CMK (cell line): ENCODE measurements at regions not wholly inside any gene's neighbourhood (a gene's known extent, or its start where the extent isn't known, plus 50 kb on each side); places are given as distances from the start of the nearest gene placed in this dataset.

Source experiments
- DNase-seq: peaks from one replicate; pipeline ENCODE4 v3.0.0-alpha.2; 2010; ENCODE audit warnings: low read depth

GRCh38 chr5:54852007-54852406, 133.4 kb downstream of the ESM1 start:
- DNase-seq = no peak

GRCh38 chr5:54851449-54851848, 133.9 kb downstream of the ESM1 start:
- DNase-seq = no peak

DNA sequence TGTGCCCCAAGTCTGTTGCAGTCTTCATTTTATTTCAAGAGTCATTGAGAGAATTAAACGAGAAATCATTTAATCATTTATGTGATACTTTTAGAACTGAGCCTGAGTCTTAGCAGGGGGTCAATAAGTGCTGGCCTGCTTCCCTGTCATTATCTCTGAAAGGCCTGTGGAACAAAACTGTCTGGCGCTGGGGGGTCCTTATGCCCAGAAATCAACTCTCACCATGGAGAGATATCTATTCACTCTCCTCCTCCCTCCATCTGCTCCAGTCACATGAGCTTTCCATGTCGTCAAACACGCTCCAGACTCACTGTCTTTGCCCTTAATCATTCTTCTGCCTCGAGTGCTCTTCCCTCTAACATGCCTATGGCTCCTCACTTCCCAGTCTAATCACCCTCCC, 136.8 kb downstream of the ESM1 start:
- no peak for DNase-seq

DNA sequence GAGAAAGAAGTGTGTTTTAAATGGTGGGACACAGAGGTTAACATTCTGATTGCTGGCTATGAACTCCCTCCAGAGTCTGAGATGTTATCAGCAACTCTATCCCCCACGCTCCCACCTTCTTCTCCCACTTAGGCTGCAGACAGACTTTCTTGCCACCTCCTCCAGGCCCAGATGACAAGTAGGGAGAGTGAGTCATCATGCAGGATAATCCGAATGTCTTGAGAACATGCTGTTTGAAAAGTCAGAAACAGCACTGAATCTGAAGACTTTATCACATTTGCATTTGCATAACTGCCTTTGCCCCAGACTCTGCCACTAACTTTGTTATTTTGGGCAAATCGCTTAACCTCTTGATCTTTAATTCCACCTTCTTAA, 139.8 kb downstream of the ESM1 start:
- DNase-seq = no peak

DNA sequence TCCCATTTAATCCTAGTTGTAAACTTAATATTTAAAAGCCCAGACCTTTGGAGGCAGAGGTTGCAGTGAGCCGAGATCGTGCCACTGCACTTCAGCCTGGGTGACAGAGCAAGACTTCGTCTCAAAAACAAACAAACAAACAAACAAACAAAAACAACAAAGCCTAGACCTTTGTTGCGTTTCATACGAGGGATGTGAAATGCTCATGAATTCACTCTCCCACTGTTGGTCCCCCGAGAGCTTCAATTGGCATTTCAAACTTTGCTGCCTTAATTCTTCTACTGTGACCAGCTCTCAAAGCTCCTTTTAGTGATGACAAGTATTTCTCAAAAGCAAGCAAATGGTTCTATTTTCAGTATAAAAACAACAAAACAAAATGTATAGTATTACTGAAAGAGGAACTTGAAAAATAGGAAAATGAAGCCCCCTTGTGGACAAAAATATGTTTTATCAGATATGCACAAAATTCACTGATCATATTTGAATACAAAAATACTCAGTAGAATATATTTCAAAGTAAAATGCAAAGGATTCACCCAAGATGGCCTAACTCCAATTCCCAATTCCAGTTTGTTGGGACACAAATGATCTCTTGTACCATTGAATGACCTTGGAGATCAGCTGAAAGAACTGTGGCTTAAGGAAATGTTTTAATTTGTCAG, 140.4 kb downstream of the ESM1 start:
- no peak for DNase-seq

- no peak for DNase-seq
These were observed 141.1 kb downstream of the ESM1 start for GRCh38 chr5:54844266-54844665.

- DNase-seq = no peak
These were observed 143.9 kb downstream of the ESM1 start for GRCh38 chr5:54841481-54841880.

GRCh38 chr5:54838843-54839242, 146.6 kb downstream of the ESM1 start:
- no peak for DNase-seq

DNA sequence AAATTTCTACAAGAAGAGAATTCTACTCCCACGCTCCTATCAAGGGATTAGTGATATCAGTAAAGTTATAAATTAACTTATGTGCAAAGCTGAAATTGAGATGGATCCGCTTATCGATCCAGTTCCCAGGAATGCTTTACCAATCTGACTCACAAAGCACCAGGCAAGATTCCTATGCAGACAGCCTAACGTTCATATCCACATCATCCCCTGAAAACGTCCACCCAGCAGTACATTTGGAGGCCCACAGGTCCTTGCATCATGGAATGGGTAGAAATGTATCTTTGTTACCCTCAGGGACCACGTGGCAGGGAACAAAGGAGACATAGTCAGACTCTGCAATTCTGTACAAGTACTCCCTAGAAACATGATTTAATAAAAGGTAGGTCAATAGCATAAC, 147.4 kb downstream of the ESM1 start:
- no peak for DNase-seq

GRCh38 chr5:54837093-54837492, 148.3 kb downstream of the ESM1 start:
- DNase-seq = no peak

- DNase-seq = no peak
These were observed 149.7 kb downstream of the ESM1 start for GRCh38 chr5:54835647-54836046.

- DNase-seq = no peak
These were observed 151.1 kb downstream of the ESM1 start for GRCh38 chr5:54834121-54834842.

- DNase-seq = no peak
These were observed 151.8 kb downstream of the ESM1 start for GRCh38 chr5:54833590-54833989.

- no peak for DNase-seq
These were observed 152.5 kb downstream of the ESM1 start for GRCh38 chr5:54832858-54833257.

DNA sequence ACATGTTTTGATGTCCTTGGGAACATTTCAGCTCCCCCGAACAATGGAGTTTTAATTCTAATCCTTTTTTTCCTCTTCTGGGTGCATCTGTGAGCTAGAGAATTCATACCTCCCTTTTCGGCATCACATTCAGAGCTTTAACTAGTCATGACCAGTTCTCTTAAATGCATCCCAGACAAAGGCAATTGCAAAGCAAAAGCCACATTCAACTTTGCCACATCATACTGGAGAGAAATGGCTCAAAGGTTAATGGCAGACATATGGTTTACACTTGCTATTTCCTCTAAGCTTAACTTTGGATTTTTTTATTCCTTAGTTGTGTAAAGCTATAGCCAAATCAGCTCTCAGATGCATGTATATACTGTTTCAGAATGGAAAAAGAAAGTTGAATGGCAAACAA, 153.3 kb downstream of the ESM1 start:
- DNase-seq = no peak

- DNase-seq = no peak
These were observed 154.2 kb downstream of the ESM1 start for GRCh38 chr5:54831233-54831632.

GRCh38 chr5:54829676-54830535, 155.5 kb downstream of the ESM1 start:
- no peak for DNase-seq

GRCh38 chr5:54829102-54829501, 156.3 kb downstream of the ESM1 start:
- DNase-seq = no peak

DNA sequence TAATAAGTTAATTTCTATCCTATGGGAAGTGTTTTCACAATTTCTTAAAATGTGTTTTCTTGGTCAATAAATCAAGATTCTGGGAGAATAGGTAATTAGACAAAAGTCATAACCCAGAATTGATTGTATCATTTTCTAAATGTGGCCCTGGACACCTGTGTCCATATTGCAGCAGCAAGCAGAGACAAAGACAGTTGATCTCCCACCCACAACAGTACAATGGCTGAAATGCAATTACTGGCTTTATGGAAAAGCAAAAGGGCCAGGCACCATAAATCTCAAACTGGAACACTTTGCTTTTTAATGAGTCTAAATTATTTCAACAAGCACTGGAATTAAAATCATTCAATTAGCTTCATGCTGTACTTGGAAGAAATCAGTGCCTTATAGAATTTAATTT, 157.2 kb downstream of the ESM1 start:
- no peak for DNase-seq

DNA sequence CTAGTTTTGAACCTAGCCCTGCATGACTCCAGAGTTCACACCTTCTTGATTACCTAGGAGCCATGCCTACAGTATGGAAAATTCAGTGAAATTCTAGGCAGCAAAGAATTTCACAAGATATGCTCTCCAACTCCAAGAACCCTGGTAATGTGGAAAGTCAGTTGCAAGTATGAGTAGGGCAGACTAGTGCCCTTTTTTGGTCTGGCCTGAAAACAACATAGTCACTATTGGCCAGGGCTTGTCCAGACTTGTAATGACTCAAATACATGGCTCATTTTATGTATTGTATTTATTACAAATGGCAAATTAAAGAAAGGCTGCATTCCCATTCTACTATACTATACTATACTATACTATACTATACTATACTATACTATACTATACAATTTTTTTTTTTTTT, 160.4 kb downstream of the ESM1 start:
- no peak for DNase-seq

DNA sequence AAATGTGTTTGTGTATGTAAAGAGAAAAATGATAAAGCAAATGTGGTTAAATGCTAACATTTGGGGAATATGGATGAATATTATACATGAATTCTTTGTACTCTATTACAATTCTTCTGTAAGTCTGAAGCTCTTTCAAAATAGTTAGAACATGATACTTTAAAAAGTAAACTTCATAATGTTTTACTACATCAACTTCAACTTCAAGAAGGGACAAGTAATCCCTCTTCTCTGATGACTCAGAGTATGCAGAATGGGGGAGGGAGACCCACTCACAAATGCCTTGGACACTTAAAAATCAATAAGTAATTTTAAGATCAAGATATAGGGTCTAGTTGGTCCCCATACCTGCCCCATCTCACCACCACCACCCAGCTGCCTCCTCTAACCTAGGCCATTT, 162.4 kb downstream of the ESM1 start:
- DNase-seq = no peak

DNA sequence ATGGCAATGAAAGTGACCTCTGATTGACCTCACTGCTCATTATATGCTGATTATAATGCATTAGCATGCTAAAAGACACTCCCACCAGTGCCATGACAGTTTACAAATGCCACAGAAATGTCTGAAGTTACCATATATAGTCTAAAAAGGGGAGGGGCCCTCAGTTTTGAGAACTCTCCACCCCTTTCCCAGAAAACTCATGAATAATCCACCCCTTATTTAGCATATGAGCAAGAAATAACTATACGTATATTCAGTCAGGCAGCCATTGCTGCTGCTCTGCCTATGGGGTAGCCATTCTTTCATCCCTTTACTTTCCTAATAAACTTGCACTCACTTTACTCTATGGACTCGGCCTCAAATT, 163.1 kb downstream of the ESM1 start:
- DNase-seq = no peak
